ENCODE measurements at regions not wholly inside any gene's neighbourhood (a gene's known extent, or its start where the extent isn't known, plus 50 kb on each side); places are given as distances from the start of the nearest gene placed in this dataset.

DNA sequence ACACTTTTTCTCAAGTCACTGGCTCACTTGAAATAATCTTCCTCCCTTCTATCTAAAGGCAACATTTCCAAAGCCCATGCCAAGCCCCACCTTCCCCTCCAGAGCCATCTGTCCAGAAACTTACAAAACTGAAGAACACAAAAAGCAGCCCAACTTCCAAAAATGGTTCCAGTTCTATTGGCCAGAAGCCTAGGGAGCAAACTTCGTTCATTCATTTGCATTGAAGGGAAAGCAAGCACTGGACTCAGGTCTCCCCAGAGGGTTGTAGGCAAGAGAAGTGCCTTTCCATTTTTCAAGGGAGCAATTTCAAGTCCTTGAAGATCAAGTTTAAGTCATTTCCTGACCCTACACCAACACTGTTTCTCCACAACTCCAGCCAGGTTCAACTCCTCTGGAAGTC is 585.0 kb downstream of the BCL11A start:
- DNase-seq (ENCODE audit: low read depth in 1 of 2, low spot score in 2 of 2) (no peak), FAIRE-seq (no peak)
- Histone ChIP-seq H2BK120ac (replicated peaks; ENCODE audit: low read depth, low read length) (no peak overlapping the region), H3K56ac (replicated peaks; ENCODE audit: insufficient read length, low read depth, low read length) (no peak overlapping the region), H3K27ac (ENCODE audit: low read depth, low read length) (no peak overlapping the region), H3K4me2 (ENCODE audit: insufficient read depth in 1 of 2, low read depth in 2 of 2, low read length in 2 of 2) (no peak overlapping the region), H4K5ac (ENCODE audit: insufficient read length, low read depth, low read length) (no peak overlapping the region), H3K79me1 (ENCODE audit: low read depth, low read length) (no peaks in the 10 kb centered on the region), H2AK5ac (ENCODE audit: low read depth, low read length) (no peak overlapping the region), H2BK15ac (ENCODE audit: low read length) (no peak overlapping the region), H4K20me1 (replicated peaks in 1 of 2; ENCODE audit: control insufficient read depth in 1 of 2, insufficient read depth in 2 of 2, low read length in 2 of 2) (no peaks in the 10 kb centered on the region), H3K4me1 (replicated peaks in 1 of 4; ENCODE audit: control insufficient read depth in 3 of 4, insufficient read depth in 4 of 4, low read length in 3 of 4) (no peaks in the 10 kb centered on the region), H2BK20ac (ENCODE audit: low read length) (no peak overlapping the region), H4K8ac (ENCODE audit: extremely low read depth, insufficient read depth, low read length) (no peak overlapping the region), H3K14ac (ENCODE audit: insufficient read length) (no peak overlapping the region), H3K4me3 (ENCODE audit: extremely low read depth in 1 of 4, insufficient read depth in 2 of 4, low read depth in 3 of 4, low read length in 4 of 4) (no peak overlapping the region), H3K4ac (replicated peaks; ENCODE audit: insufficient read length, low read depth, low read length) (no peak overlapping the region), H3K23me2 (ENCODE audit: low read depth, low read length) (no peaks in the 10 kb centered on the region), H4K91ac (replicated peaks; ENCODE audit: insufficient read length, low read length) (no peak overlapping the region), H3K9ac (replicated peaks in 1 of 4; ENCODE audit: extremely low read depth in 1 of 4, low read depth in 3 of 4, low read length in 3 of 4) (no peak overlapping the region), H3K9me3 (ENCODE audit: insufficient read depth in 2 of 2, low read depth in 1 of 2, low read length in 1 of 2) (no peaks in the 10 kb centered on the region), H2AFZ (ENCODE audit: low read length) (no peak overlapping the region), H2BK12ac (ENCODE audit: low read depth, low read length) (no peak overlapping the region), H3K36me3 (ENCODE audit: control insufficient read depth in 2 of 4, insufficient read depth in 4 of 4, low read length in 3 of 4) (no peaks in the 10 kb centered on the region), H2BK5ac (ENCODE audit: low read depth, low read length) (no peak overlapping the region), H3K79me2 (ENCODE audit: control insufficient read depth in 1 of 2, insufficient read depth in 2 of 2, low read length in 2 of 2) (no peaks in the 10 kb centered on the region), H3K18ac (ENCODE audit: extremely low read depth, low read length) (no peak overlapping the region), H3K23ac (ENCODE audit: insufficient read length) (no peak overlapping the region), H3K27me3 (replicated peaks in 1 of 4; ENCODE audit: control insufficient read depth in 3 of 4, extremely low read depth in 1 of 4, insufficient read depth in 3 of 4, low read length in 3 of 4) (no peaks in the 10 kb centered on the region)
- TF ChIP-seq EGR1 (IDR thresholded peaks at IDR 0.05; ENCODE audit: borderline replicate concordance, low read depth, low read length), result no peak
- TF ChIP-seq, protein P1, sequence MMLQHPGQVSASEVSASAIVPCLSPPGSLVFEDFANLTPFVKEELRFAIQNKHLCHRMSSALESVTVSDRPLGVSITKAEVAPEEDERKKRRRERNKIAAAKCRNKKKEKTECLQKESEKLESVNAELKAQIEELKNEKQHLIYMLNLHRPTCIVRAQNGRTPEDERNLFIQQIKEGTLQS (IDR thresholded peaks at IDR 0.05; ENCODE audit: insufficient read depth, low read depth, low read length), result no peak
- ChIA-PET CTCF (ENCODE audit: partially characterized antibody) (interaction anchor here (1.5 to 1.9 kb wide), 2 partner anchors 8 to 14 kb away, joined by 5 to 6 read pairs; no protein-coding TSS in a partner anchor), POLR2A (ENCODE audit: partially characterized antibody) (interaction anchor here (0.6 kb wide), 1 partner anchor 1916 kb away, joined by 3 read pairs; no protein-coding TSS in a partner anchor)
- 83% methylated on average over 1 of the region's 1 CpG; no CpG with 5 or more reads in 1 of the 2 experiments for WGBS, 2 experiments (ENCODE audit: extremely low coverage in 1 of 2, insufficient coverage in 1 of 2, insufficient read length in 1 of 2, insufficient replicate concordance in 2 of 2, low coverage in 1 of 2, low lambda C conversion rate in 2 of 2, missing lambda C conversion rate in 1 of 2)
